ENCODE measurements at regions not wholly inside any gene's neighbourhood (a gene's known extent, or its start where the extent isn't known, plus 50 kb on each side); places are given as distances from the start of the nearest gene placed in this dataset.

DNA sequence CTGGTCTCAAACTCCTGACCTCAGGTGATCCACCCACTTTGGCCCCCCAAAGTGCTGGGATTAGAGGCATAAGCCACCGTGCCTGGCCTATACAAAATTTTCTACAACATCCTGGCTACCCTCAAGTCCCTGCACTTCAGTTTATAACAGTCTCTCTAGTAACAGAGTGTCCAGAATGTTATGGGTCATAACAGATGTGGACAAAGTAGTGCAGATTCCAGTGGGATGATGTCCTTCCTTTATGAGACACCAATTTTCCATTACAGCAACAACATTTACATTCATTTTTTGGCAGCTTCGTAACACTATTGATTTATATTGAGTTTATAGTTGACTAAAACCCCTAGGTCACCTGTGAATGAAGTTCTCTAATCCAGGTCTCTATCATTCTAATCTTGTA lies 429.4 kb upstream of the PTBP2 start:
- no peak for DNase-seq (ENCODE audit: low spot score)

DNA sequence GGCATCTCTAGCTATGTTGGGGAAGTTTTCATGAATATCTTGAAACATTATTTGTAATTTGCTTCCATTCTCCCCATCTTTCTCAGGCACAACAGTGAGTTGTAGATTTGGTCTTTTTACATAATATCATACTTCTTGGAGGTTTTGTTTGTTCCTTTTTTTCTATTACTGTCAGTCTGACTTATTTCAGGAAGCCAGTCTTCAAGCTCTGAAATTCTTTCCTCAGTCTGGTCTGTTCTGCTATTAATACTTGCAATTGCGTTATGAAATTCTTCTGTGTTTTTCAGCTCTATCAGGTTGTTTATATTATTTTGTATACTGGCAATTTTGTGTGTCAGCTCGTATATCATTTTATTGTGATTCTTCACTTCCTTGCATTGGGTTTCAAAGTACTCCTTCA lies 424.6 kb upstream of the PTBP2 start:
- no peak for DNase-seq (ENCODE audit: low spot score)

DNA sequence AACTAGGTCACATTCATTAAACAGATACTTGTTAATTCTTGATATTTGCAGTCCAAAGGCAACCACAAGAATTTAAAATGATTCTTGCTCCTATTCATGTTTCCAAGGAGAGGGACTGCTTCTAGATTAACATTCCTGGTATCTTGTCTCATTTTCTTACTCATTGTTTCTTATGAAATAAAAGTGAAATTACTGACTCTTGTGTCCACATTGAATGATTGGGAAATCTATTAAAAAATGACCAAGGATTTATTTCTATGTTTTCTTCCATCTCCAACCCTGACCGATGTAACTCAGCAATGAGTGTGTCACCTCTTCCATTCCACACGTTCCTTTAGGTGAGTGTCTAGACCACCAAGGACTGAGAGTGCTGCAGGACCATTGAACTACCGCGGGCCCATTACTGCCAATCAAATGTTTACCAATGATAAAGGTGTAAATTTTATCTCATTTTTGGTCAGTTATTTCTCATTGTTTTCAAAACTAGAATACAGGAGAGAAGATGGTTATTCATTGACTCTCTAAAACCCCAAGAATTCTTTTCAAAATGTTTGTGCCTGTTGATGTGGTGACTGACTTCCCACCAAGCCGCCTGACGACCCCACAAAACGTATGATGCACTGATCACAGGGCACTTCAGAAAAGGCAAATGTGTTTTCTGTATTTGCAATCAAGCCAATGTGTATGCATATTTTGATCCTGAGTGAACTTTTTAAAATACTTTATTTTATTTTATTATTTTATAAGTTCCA lies 414.6 kb upstream of the PTBP2 start:
- no peak for DNase-seq (ENCODE audit: low spot score)

- DNase-seq (ENCODE audit: low spot score): no peak
These were observed 413.3 kb upstream of the PTBP2 start for GRCh38 chr1:96308314-96308713.

- DNase-seq (ENCODE audit: low spot score): no peak
These were observed 411.8 kb upstream of the PTBP2 start for GRCh38 chr1:96309783-96310182.

GRCh38 chr1:96313216-96313615 lies 408.4 kb upstream of the PTBP2 start:
- DNase-seq (ENCODE audit: low spot score): no peak

DNA sequence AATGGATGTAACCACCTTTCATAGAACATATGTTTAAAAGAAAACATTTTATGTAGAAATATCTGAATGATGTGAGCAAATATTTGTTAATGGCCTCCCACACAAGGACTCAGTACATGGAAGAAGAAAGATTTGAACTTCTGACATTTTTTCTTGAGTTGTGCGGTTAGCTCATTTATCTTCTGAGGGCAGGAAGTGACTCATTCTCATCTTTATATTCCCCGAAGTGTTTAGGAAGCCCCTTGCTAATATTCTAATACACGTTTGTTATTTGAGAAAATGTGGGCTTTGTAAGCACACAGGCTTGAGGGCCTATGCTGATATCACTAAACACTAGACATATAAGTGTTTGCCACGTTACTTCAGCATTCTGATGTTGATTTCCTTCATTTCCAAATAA lies 392.5 kb upstream of the PTBP2 start:
- DNase-seq (ENCODE audit: low spot score): no peak

DNA sequence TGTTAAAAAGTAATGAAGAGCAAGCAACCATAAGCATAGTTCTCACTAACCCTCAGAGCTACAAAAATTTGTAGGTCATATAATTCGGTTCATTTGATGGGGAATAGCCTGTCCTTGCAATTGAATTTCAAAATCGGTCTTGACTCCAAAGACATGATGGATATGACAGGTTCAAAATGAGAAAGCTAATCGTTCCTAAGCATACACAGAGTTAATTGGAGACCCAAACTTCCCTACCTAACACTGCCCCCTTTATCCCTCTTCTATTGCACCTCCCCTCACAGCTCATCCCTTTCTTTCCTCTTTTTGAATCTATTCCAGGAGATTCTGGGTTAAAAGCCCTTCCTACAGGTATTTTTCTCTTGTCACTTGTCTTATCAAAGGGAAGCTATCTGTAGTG lies 390.0 kb upstream of the PTBP2 start:
- DNase-seq (ENCODE audit: low spot score): no peak

GRCh38 chr1:96333522-96334235 lies 387.9 kb upstream of the PTBP2 start:
- no peak for DNase-seq (ENCODE audit: low spot score)

GRCh38 chr1:96334236-96334557 lies 387.4 kb upstream of the PTBP2 start:
- no peak for DNase-seq (ENCODE audit: low spot score)

GRCh38 chr1:96338622-96339021 lies 383.0 kb upstream of the PTBP2 start:
- DNase-seq (ENCODE audit: low spot score): no peak

DNA sequence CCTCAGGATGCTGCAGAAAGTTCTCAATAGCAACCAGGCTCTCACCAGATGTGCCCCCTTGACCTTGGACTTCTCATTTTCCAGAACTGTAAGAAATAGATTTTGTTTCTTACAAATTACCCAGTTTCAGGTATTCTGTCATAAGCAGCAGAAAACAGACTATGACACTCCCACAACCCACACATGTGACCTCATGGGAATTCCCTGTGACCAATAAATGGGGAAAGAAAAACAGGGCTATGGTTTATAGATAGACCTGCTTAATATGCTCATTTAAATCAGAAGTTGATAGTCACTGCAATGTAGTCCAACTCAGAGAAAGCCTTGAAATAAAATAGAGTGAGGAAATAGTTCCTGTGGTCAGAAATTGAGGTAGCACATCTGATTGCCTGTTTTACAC lies 380.9 kb upstream of the PTBP2 start:
- DNase-seq (ENCODE audit: low spot score): no peak

GRCh38 chr1:96346719-96347118 lies 374.9 kb upstream of the PTBP2 start:
- DNase-seq (ENCODE audit: low spot score): no peak

DNA sequence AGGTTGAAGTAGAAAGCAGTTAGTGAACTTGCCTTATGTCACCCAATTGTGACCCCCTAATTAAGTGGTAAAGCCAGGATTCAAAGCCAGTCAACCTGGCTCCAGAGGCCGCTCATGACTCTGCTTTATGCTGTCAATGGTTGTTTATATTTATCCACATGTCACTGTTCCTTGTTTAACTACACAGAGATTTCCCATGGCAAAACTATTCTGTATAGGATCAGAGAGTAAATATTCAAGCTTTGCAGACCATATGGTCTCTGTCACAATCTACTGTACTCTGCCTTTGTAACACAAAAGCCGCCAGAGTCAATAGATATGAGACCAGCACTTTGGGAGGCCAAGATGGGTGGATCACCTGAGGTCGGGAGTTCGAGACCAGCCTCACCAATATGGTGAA lies 371.7 kb upstream of the PTBP2 start:
- DNase-seq (ENCODE audit: low spot score): no peak

GRCh38 chr1:96352733-96353132 lies 368.9 kb upstream of the PTBP2 start:
- no peak for DNase-seq (ENCODE audit: low spot score)

DNA sequence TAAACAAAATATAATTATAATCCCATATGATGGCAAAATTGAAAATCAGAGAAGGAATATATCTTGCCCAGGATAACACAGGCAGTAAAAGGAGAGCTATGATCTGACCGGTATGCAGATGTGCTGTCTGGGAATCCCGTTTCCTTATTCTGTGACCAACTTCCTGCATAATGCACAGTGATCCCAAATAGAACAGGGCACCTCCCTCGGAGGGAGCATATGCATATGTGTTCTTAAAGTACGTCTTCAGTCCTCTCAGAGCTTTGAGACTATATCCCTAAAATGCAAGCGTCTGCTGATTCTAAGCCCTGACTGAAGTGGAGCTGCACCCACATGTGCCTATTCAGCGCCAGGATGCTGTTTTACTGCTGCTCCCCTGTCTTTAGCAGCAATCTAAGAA lies 366.1 kb upstream of the PTBP2 start:
- DNase-seq (ENCODE audit: low spot score): no peak

DNA sequence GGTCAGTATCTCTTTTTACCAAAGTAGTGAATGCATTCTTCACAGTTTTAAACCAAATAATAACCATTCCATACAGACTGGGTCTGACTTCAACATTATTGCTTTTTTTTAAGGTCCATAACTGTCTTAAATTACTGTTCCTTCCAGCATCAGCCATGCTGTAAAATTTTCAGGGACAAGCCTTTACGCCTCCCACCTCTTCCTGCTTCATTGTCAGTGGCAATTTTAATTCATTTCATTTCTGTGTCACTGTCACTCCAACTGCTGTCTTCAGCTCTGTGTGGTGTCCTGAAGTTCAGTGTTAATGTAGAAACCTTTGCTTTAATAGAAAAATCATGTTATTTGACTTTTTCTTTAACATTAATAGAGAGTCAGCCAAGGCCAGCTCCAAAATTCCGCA lies 365.6 kb upstream of the PTBP2 start:
- DNase-seq (ENCODE audit: low spot score): no peak

- DNase-seq (ENCODE audit: low spot score): no peak
These were observed 364.3 kb upstream of the PTBP2 start for GRCh38 chr1:96357141-96357765.

DNA sequence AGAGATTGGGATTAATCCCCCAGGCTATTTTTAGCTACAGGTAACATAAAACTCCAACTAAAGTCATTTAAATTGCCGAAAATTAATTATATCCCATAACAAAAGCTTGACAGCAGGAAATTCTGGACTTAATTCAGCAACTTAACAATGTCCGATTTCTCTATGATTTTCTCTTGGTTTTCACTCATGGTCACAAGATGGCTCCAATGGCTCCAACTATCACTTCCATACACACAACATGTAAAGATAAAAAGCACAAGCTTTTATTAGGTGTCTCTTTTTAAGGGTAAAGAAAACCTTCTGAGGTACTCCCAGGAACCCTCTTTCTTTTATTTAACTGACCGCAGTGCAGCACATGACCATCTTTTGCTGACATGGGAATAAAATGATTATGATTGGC lies 363.5 kb upstream of the PTBP2 start:
- no peak for DNase-seq (ENCODE audit: low spot score)

DNA sequence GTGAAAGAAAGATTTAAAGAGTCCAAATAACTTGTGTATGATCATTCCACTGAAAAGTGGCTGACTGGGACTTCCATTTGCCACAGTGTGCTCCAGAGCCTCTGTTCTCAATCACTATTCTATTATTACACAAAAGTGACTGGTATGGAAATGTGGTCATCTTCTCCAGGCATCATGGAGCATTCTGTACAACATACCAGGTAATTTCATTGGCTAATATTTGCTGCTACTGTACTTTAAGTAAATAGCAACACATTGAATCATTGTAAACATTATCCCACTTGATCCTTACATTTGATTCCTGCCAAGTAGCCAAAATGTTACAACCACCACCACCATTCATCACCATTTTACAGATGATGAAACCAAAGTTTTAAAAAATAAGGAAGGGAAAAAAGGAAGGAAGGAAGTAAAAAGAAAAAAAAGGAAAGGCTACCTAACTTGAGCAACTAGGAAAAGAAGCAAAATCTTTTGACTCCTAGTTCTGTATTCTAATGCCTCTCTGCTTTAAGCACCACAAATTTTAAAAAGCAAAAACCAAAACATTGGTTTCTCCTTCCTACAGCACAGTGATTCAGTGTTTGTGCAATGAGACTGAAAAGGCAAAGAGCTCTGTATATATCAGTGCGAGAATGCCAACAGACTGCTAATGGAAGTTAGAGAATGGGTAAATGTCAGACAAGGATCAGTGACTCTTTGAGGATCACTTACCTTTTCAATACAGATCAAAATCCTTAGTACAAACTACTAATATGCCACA lies 361.4 kb upstream of the PTBP2 start:
- DNase-seq (ENCODE audit: low spot score): no peak

GRCh38 chr1:96361271-96361856 lies 360.2 kb upstream of the PTBP2 start:
- no peak for DNase-seq (ENCODE audit: low spot score)

GRCh38 chr1:96361961-96362360 lies 359.6 kb upstream of the PTBP2 start:
- no peak for DNase-seq (ENCODE audit: low spot score)

Measured in ecto neural progenitor cell (in vitro differentiated cells).